Middle frontal gyrus (tissue), 1 donor: ENCODE measurements at regions not wholly inside any gene's neighbourhood (a gene's known extent, or its start where the extent isn't known, plus 50 kb on each side); places are given as distances from the start of the nearest gene placed in this dataset.
"Not testable (repeated sequence)": the region's sequence is repeated elsewhere in the genome, so short reads cannot be mapped to it uniquely, and the experiment has no call there.

ENCODE experiments used
- DNase-seq: peaks from one replicate; pipeline ENCODE4 v3.0.0-alpha.2; 2015; ENCODE audit warnings: low spot score; ENCODE audit errors: extremely low spot score

DNA sequence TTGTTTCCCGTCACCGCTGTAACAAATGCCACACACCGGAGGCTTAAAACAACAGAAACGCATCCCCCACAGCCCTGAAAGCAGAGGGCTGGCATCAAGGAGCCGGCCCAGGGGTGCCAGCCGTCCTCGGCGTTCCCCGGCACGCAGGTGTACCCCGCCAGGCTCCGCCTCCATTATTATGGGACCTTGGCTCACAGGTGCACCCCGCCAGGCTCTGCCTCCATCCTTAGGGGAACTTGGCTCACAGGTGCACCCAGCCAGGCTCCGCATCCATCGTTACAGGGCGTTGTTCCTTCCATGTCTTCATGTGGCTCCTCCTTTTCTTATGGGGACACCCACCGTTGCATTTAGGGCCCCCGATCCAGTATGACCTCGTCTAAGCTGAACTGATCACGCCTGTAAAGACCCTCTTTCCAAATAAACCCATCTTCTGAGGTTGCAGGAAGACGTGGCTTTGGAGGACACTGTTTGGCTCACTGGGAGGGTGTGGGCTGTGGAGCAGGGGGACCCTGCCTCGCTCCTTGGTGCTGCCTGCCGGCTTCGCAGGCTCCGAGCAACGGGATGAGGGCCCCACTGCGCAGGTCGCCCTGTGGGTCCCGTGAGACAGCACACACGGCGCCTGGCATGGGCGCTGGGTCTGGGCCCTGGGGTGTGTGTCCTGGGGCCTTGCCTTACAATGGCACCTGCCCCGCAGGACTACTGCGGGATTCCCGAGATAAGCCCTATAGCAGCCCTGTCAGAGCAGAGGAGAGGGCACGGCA, 154.9 kb upstream of the ZNF469 start:
- DNase-seq: not testable (repeated sequence)

DNA sequence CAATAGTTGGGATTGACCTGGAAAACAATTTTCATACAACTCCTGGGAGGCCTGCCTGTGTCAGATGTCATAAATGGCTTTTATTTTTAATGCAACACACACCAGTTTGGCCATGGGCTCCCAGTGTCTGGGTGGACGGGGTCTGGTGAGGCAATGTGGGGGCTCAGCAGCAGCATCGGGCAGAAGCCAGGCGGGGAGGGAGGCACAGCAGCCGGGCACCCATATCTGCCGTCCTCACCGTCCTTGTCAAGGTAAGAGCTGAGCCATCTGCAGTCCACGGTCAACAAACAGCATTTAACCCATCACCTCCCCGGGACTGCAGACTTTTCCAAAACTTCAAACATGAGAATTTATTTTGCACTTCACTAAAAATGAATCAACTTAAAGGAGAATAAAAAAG, 154.0 kb upstream of the ZNF469 start:
- not testable (repeated sequence) for DNase-seq

DNA sequence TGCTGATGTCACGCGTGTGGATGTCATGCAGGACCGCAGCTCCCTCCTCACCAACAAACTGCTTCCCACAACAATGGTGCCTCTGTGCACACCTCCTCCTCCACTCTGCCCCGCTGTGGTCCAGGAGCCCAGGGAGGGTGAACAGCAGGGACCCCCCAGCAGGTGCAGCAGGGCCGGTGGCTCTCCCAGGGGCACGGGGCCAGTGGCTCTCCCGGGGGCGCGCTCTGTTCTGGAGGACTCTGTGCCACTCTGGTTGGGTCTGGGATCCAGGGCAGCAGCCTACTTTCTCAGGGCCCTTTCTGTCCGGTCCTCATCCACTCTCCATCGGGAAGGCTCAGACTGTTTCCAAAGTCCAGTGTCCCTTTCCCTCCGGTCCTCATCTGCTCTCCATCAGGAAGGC, 153.0 kb upstream of the ZNF469 start:
- DNase-seq: not testable (repeated sequence)

GRCh38 chr16:88230276-88230966, 152.3 kb upstream of the ZNF469 start:
- not testable (repeated sequence) for DNase-seq

DNA sequence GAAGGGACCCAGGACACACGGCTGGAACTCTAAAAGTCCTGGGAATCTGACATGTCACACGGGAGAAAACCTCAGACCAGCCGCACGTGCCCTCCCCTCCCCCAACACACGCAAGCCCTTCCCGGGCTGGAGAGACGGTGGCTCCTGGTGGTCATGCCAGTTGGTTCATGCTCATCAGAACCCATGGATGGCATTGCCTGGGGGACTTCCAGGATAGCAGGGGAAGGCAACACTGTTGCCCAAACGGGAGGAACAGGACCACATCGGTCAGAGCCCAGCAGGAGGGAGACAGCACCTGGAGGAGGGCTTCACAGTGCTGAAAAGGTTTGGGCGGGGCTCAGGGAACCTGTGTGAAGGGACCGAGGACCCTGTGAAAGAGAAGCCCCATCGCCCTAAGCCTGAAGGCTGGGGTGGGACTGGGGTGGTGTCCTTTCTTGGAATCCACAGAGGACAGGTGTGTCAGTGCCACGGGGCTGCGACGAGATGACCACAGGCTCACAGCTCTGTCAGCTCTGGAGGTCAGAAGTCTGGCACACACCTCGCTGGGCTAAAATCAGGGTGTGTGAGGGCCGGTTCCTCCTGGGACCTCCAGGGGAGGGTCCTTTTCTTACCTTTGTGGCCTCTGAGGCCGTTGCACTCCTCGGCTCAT, 151.7 kb upstream of the ZNF469 start:
- not testable (repeated sequence) for DNase-seq

DNA sequence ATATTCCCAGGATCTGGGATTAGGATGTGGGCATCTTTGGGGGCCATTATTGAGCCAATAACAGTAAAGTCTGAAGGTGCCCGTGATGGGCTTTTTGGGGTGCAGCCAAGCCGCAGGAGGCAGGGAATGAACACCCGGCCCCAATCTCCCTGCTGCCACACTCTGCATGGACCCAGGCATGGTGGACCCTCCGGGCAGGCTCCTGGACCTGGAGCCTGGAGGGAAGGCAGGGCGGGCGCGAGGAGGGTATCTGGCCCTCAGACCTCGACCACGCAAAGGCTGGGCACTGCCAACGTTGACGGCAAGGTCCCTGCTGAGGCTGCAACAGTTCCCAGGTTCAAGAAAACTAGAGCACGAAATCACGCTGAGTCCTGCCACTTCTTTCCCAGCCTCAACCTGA, 150.9 kb upstream of the ZNF469 start:
- DNase-seq: not testable (repeated sequence)

DNA sequence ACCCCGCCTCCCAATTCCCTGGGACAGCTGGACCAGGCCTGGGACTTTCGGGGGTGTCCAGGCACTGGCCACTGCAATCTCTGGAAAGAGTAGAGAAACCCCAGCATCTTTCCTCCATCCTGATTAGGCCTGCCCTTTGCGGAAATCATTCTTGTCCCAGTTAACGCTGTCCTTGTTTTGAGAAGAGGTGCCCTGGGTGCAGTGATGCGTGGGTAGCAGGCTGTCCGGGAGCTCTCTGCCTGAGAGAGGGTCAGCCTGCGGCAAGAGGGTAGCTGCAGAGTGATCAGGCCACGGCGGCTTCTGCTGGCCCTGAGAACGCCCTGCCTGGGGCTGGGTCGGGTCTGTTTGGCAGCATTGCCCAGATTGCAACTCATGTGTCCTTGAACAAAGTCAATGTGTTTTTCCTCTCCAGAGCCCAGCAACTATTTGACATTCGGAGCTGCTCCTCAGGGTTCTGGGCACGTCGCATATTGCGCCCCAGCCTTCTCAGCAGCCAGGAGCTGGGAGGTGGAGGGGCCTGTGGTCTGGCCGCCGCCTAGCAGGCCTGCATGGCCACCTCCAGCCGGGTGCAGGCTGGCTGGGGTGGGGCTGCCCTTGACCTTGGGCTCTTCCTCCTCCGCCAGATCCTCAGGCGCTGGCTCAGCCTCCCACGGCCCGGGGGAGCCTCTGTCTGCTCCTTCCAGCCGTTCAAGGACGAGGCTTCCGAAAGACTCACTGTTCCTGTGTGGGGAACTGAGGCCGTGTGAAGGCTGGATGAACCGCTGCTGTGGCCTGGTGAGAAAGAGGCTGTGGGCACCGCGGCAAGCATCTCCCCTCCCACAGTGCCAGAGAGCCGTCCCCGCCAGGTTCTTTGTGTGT, 150.1 kb upstream of the ZNF469 start:
- not testable (repeated sequence) for DNase-seq

DNA sequence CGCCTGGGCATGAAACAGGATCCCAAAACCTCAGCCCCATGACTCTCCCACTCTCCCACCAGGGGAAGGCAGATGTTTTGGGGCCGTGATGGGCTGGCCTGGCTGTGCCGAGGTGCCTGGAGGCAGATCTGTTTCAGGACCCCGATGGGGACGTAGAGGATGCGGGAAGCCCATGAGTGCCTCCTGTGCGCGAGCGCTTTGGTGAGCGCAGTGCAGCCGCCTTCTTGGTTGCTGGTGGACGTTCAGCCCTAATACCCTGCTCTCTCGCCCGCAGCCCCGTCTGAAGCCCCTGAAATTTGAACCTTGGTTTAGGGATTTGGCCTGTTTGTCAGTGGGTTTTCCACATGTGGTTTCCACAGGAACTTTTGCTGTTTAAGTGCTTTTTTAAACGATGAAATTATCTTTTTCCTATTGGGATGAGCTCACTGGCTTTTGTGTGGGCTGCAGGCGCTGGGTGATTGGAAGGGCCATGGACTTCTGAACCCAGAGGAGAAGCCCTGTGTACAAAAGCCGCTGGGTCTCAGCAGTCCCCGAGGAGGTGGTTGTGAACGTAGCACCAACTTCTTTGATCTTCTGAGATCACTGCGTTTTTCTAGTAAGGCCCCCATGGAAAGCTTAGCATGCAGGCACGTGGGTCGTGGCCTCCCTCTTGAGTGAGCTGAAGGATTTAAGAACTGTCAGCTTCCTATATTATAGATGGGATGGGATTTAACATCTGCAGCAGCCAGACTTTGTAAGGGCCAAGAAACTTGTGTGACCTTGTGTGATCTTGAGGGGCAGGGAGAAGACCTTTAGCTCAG, 148.9 kb upstream of the ZNF469 start:
- DNase-seq: not testable (repeated sequence)

DNA sequence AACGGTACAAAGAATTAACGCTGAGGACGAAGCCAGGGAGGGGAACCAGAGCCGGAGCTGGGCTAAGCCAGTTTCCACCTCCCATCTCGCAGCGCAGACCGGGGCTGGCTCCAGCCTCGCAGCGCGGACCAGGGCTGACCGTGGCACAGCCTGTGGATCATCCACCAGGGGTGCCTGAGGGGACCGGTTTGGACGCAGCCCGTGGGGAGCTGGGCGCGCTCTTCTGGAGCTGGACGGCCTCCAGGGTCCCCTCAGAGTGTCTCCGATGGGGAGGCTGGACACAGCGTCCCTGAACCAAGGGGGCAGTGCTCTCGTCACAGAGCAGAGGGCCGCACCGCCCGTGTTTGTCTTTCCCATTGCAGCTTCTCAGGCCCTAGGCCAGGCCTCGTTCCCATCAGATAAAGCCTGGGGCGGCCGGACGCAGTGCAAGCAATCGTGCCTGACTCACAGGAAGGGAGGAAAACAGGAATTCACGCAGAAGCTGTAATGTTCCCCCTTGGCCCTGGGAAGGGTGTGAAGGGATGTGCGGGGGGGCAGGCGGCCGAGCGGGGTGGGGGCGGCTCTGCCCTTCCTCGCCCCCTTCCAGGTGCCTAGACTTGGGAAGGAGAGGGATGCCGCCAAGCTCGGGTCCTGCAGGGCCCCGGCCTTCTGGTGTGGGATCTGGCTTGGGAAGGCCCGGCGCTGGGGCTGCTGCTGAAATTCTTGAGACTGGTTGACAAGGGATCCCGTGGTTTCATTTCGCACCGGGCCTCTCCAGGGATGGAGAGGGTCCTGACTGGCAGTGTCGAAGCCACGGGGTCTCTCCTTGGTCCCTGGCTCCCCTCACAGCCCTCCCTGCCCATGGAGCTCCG, 148.1 kb upstream of the ZNF469 start:
- not testable (repeated sequence) for DNase-seq

DNA sequence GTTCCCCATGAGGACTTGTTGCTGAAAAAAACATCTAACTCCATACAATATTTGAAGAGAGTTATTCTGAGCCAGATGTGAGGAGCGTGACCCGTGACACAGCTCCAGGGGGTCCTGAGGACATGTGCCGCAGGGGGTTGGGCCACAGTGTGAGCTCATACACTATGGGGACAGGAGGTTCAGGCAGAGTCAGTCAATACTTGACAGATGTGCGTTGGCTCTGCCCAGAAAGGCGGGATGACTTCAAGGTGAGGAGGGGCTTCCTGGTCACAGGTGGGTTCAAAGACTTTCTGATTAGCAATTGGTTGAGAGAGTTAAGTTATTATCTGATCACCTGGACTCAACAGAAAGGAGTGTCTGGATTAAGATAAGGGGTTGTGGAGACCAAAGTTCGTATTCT, 147.1 kb upstream of the ZNF469 start:
- DNase-seq: not testable (repeated sequence)

GRCh38 chr16:88236229-88236628, 146.5 kb upstream of the ZNF469 start:
- not testable (repeated sequence) for DNase-seq

DNA sequence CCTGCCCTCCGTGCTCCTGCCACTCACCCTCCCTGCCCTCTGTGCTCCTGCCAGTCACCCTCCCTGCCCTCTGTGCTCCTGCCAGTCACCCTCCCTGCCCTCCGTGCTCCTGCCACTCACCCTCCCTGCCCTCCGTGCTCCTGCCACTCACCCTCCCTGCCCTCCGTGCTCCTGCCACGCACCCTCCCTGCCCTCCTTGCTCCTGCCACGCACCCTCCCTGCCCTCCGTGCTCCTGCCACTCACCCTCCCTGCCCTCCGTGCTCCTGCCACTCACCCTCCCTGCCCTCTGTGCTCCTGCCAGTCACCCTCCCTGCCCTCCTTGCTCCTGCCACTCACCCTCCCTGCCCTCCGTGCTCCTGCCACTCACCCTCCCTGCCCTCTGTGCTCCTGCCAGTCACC, 145.4 kb upstream of the ZNF469 start:
- DNase-seq: not testable (repeated sequence)

DNA sequence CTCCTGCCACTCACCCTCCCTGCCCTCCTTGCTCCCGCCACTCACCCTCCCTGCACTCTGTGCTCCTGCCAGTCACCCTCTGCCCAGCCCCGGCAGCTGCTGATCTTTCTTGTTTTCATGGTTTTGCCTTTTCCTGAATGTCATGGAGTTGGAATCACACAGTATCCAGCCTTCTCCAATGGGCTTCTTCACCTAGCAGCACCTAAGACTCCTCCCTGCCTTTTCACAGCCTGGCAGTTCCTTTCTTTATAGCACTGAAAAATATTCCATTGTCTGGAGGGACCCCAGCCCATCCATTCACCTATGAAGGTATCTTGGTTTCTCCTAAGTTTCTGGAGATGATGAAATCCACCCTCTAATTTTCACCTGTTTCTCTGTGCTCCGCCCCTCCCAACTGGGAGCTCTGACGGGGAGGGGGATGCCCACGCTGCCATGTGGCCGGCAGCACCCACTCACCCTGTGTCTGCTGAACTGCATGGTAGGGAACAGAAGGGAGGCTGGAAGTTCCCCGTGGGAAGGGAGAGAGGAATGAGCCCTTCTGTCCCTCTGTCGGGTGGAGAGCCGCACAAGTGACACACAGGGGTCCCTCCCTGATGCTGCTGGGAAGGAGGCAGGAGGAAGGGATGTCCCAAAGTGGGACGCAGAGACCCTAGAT, 144.9 kb upstream of the ZNF469 start:
- not testable (repeated sequence) for DNase-seq

DNA sequence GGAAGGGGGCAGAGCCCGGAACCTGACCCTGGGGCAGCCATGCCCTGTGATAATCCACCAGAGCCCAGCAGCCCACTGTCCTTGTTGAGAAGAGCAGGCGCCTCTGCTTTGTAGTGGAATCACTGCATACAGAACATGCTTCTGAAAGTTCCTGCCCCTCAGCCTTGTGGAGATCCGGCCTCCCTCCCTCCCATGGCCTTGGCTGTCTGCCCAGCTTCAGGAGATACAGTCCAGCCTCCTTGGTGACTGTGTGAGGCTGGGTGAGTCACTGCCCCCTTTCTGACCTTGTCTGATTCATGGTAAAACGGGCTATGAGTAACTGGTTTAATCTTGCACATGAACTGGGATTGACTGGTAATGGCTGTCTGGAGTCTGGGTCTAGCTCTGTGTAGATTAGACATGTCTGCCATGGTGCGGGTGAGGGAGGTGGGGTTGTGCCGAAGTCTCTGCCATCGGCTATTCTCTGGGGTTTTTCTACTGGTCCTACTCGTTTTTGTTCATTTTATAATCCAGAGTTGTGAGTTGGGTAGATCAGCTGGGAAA, 144.0 kb upstream of the ZNF469 start:
- DNase-seq: not testable (repeated sequence)

DNA sequence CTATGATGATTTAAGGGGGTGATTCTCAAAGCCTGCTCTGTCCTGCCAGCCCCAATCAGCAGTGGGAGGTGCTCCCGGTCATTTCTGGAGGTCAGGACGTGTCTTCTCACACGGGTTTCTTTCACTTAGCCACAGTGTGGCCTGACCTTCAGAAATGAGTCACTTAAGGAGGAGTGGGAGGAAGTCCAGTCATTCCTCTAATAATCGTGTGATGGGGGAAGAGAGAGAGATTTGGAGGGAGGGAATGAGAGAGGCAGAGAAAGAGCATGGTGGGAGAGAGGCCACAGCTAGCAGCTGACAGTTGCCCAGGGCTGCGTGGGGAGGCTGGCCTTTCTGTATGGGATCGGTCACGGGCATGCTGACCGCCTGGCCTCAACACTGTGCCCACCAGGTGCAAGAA, 142.6 kb upstream of the ZNF469 start:
- DNase-seq: not testable (repeated sequence)

DNA sequence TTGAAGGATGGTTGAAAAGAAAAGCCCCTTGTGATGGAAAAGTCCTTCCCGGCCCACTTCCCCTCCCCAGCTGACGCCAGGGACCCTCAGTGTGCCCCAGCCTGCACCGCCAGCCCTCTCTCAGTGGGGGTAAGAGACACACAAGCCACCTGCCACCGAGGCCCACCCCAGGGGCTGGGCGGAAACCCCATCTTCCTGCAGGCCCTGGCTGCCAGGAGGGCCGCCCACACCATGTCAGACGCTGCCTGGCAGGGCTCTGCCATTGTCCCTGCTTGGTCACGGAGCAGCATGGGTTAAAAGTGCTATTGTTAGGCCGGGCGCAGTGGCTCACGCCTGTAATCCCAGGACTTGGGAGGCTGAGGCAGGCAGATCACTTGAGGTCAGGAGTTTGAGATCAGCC, 142.0 kb upstream of the ZNF469 start:
- DNase-seq: not testable (repeated sequence)

GRCh38 chr16:88241404-88242311, 141.1 kb upstream of the ZNF469 start:
- not testable (repeated sequence) for DNase-seq
